HG03066 (cell line): ENCODE measurements at regions not wholly inside any gene's neighbourhood (a gene's known extent, or its start where the extent isn't known, plus 50 kb on each side); places are given as distances from the start of the nearest gene placed in this dataset.

Source experiments
- ATAC-seq: cut with Tn5 transposase; IDR thresholded peaks from one replicate; pipeline ENCODE4 v1.9.1; 2021; ENCODE audit warnings: low read depth; ENCODE audit not compliant: unreplicated experiment

DNA sequence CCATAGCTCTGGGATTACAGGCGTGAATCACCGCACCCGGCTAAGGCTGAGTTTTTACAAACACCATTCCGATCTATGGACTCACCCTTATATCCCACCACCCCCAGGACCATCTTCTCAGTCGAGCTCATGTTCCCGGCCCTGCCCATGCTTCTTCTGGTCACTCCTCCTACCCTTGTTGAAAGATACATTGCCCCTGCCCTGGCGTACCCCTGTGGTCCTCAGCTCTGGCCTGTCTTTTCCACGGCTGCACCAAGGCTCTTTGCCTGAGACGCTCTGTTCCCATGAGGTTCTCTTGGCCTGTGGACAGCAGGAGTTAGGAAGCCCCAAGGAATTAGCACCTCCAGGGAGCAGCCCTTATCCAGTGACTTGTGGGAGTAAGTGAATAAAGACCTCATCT is 379.4 kb upstream of the TNRC6C start:
- no peak for ATAC-seq

DNA sequence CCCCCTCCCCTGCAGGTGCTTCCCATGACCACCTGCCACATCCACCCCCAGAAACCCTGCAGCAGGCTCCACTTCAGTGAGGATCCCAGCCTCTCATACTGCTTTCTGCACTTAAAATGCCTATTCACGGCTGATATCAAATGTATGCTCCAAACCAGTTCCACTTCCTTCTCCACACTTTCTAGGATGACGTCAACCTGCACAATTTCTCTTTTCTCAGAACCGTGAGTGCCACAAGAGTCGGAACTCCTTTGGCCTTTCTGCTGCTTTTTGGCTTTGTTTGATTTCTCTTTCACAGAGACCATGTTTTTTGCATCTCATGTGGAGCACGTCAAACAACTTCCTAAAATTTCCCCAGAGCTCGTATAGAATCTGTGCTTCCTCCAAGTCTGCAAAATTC is 378.8 kb upstream of the TNRC6C start:
- ATAC-seq, result no peak

DNA sequence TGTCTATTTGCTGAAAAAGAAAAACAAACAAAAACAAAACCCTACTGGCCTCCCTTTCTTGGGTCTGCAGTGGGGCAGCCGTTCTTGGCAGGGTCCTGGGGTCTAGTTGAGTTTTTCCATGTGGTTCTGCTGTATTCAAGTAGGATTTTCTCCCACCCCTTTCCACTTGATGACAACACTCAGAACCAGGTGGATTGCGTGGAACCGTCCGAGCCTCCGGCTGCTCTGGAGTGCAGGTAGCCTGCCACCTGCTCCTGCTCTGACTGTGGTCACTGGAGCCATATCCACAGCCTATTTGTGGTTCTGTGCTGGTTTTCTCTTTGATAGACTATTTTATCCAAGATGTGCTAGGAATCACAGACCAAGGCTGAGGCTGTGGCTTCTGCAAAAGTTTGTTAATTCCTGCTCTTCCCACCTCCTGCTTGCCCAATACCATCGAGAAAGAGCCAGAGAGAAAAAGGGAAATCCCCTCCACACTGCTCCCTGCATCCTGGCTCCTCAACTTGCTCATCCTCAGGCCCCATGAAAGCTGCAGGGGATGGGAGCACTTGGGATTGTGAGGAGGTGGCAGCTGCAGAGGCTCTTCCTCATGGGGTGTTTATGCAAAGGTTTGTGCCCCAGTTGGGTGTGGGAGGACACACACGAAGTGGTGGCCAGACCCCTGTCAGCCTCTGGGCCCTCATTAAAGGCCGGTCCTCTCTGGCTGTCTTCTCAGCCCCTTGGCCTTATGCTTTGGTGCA is 377.8 kb upstream of the TNRC6C start:
- no peak for ATAC-seq

DNA sequence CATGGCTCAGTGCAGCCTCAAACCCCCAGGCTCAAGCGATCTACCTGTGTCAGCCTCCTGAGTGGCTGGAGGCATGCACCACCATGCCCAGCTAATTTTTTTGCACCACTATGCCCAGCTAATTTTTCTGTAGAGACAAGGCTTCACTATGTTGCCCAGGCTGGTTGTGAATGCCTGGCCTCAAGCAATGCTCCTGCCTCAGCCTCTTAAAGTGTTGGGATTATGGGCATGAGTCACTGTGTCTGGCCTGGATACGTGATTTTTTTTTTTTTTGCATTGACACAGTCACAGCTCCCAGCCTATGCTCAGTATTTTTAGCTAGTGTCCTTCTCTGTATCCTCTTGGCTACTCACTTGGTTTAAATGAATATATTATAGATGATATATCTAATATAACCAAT is 377.0 kb upstream of the TNRC6C start:
- no peak for ATAC-seq

DNA sequence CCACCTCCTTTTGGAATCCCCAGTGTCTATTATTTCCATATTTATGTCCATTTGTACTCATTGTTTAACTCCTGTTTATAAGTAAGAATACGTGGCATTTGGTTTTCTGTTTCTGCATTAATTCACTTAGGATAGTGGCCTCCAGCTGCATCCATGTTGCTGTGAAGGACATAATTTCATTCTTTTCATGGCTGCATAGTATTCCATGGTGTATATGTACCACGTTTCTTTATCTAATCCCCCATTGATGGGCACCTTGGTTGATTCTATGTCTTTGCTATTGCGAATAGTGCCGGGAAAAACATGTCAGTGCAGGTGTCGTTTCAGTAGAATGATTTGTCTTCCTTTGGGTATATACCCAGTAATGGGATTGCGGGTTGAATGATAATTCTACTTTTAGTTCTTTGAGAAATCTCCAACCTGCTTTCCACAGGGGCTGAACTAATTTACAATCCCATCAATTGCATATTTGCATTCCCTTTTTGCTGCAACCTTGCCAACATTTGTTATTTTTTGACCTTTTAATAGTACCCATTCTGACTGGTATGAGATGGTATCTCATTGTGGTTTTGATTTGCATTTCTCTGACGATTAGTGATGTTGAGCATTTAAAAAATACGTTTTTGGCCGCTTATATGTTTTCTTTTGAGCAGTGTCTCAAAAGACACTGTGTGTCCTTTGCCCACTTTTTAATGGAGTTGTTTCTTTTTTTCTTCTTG is 373.2 kb upstream of the TNRC6C start:
- no peak for ATAC-seq

DNA sequence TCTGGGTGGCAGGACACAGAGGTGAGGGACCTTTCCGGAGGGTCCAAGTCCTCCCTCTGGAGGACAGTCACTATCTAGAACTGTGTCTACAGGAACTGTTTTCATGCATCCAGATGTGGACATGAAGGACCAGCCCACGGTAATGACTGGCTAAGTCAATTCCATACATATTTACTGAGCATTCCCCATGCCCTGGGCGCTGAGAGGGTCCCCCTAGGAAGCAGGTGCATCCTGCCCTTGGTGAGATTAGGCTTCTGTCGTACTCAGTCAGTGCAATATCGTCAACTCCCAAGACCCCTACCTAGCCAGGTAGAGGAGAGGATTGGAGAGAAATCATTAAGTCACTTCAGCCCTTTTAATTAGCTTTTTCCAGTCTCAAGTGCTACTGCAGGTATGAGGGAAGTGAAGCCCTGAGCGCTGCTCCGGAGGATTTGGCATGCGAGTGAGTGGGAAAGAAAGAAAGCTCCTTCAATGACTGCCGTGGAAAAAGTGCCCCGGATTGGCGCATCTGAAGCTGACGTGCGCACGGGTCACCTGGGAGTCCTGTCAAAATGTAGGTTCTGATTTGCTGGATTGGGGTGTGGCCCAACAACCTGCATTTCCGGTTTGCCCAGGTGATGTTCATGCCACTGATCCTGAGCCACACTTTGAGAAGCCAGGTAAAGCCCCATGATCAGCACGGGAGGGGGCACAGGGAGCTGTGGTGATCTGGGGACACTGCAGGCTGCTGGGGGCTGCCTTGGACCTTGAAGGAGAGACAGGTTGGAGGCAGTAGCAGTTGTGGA is 367.4 kb upstream of the TNRC6C start:
- ATAC-seq, result no peak

DNA sequence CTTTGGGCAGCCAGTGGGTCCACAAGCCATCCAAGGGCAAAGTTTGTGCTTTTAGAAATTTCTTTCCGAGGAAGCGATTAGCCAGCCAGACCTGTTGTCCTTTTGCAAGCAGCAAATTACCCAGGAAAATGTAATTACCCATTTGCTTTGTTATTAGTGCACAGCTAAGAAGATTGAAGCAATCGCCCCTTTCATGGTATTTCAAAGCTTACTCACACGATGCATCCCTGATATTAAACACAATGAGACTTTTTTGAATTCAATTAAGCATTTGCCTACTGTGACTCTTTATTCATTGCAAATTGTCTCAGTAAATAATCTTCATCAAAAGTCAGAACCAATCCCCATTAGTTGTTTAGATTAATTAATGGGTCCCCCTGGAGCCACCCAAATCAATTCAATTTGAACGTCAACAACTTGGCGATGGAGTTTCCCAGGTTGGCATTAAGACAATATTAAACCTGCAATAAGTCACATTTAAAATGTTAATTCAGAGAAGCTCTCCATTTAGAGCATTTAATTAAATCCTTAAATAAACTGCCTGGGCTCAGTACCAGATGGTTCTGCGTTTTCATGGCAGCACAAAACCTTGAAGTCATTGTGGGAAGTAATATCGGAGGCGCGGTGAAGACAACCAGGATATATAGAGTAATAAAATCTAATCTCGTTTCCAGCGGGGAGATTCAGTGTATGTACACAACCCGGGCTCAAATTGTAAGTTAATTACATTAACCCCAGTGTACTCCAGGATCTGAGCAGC is 366.2 kb upstream of the TNRC6C start:
- ATAC-seq, result no peak

DNA sequence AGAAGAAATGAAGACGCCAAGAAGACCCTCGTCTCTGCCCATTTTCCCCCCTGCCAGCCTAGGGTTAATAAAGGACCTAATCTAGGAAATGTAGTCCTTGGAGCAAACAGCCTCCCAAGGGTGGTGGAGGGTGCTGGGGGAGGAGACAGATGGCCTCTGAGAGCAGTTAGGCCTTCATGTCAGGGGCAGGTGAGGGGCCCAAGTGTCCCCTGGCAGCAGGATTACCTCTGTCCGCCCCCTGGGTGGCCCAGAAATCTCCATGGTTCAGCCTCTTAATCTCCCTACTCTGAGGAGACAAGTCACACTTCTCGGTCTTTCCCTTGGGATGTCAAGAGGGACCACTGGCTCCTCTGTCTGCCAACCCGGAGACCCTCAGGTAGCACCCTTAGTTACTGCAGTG is 365.4 kb upstream of the TNRC6C start:
- no peak for ATAC-seq

DNA sequence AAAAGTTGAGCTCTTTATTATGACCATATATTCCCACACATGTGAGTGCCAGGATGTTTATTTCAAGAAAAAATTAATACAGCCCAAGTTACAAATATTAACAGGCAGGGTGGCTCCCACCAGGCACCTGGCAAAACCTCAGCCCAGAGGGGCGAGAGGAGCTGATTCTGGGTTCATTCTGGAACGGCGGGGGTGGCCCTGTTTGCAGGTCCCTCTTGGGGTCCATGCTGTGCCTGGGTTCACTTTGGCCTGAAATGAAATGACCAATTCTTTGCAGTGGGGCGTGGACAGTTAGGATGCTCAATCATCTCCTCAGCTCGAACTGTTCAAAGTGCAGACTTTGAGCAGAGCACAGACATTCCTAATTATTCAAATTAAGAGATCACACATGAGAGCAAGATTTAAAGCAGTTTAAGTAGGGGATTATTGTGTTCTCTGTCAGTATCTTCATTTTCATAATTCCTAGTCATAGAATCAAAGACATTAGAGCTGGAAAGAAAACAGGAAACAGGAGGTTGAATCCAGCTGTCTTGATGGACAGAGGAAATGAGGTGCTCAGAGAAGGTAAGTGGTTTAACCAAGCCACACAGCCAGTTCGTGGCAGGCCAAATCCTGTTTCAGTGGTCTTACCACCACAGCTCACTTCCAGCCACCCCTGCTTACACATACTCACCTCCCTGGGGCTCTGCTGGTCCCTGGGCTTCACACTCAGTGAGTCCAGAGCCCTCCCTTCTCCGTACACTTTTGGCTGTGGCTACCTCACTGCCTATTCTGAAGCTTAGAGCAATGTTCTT is 363.9 kb upstream of the TNRC6C start:
- no peak for ATAC-seq

DNA sequence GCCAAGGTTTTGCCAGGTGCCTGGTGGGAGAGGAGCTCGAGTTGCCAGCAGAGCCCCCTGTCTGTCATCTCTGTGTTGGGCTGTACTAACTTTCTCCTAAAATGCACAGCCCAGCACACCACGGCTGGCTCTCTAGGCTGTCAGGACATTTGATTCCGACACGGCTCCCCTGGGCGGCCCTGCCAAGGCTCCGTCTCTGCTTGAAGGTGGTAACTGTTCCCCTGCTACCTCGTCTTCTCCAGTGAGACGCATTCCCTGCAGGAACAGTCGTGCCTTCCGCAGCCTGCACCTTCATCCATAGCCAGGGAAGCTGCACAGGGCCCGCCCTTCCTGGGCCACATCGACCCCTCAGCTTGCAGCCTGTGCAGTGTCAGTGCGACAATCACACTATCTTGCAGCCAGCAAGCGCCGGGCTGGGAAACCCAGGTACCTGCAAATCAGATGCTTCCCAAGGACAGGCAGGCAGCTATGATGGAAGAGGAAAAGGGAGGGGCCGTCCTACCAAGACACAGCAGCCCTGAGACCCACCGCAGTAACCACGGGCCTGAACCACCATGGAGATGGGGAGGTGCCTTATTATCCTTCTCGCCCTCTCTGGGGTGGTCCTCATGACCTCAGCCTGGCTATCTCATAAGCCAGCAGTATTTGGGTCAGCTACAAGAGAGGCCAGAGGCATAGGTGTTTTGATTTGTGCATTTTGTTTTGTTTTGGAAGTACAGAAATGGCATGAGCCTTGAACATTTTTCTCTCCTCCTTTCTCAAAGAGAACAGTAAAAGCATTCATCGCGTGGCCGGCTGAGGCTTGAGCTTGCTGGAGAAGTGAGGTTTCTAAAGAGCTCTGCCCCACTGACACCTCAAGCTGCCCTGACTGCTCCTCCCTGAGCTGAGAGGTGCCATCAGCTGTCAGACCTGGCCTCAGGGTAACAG is 361.7 kb upstream of the TNRC6C start:
- no peak for ATAC-seq

DNA sequence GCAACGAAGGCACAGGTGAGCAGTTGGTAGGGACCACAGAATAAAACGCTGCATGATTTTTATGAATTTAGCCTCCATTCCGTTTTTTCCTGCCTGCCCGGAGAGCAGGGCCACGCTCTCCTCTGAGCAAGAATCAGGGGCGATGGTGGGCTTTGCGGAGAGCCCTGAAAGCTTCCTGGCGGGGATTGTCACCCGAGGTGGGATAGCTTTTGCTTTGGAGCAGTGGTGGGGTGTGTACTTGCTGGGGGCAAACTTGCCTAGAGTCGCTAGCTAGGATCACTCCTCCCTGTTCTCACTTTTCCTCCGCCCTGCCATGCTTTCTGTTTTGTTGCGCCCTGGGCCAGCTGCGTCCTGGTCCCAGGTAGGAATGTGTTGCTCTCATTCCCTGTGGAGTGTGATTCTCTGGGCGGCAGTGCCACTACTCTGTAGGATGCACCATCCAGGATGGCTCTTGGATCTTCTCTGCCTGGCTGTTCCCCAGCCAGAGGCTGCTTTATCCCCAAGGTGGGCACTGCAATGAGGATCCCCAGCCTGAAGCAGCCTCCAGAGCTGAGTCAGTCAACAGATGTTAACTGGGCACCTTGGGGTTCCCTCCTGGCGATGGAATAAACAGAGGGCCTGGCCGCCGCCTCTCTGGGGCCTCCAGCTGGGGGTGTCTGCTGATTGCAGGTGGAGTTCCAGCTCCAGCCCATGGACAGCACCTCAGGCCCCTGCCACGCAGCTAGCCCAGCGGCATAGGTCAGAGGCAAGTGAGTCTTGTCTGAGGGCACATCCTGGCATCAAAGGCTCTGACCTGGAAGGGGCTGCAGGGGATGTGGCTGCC is 360.9 kb upstream of the TNRC6C start:
- ATAC-seq, result no peak

DNA sequence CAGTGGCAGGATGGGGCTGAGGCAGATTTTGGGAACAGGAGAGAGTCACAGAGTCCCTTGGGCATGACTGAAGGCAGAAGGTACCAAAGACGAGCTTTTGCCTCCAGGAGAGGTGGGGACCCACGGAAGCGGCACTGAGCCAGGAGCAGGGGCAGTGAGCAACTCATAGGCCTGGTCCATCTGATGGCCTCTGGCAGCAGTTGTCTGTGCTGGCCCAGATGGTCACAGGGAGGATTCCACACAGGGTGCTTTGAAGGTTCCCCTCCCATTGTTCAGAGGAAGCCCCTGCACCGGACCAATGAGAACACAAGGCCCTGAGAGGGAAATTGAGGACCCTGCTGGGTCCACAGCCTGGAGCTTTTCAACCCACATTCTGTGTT is 360.3 kb upstream of the TNRC6C start:
- no peak for ATAC-seq

DNA sequence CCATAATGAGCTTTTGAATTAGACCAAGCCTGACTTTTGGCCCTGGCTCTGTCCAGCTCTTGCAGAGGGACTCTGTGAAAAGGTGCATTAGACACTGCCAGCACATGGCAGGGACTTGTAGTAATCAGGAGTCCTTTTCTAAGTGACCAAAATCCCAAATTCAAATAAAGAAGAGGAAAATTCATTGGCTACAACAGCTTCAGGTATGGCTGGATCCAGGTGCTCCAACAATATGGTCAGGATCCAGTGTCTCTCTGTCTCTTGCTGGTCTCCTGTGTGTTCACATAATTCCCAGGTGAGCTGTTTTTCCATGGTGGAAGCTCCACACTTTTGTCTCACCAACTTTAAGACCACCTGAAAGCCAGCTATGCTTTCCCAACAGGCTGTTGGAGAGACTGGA is 358.8 kb upstream of the TNRC6C start:
- no peak for ATAC-seq

DNA sequence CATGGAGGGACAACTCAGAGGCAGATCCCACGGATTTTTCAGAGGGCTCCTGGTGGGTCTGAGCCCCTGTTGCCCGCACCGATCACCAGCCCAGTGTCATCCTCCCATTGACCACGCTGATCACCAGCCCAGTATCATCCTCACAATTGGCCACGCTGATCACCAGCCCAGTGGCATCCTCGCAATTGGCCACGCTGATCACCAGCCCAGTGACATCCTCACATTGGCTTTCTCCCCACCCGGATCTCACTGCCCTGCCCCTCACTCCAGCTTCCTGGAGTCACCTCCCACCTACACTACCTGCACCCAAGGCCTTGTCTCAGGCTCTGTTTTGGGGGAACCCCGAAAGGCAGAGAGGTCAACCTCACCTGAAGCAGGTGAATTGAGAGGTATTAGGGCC is 358.2 kb upstream of the TNRC6C start:
- no peak for ATAC-seq

DNA sequence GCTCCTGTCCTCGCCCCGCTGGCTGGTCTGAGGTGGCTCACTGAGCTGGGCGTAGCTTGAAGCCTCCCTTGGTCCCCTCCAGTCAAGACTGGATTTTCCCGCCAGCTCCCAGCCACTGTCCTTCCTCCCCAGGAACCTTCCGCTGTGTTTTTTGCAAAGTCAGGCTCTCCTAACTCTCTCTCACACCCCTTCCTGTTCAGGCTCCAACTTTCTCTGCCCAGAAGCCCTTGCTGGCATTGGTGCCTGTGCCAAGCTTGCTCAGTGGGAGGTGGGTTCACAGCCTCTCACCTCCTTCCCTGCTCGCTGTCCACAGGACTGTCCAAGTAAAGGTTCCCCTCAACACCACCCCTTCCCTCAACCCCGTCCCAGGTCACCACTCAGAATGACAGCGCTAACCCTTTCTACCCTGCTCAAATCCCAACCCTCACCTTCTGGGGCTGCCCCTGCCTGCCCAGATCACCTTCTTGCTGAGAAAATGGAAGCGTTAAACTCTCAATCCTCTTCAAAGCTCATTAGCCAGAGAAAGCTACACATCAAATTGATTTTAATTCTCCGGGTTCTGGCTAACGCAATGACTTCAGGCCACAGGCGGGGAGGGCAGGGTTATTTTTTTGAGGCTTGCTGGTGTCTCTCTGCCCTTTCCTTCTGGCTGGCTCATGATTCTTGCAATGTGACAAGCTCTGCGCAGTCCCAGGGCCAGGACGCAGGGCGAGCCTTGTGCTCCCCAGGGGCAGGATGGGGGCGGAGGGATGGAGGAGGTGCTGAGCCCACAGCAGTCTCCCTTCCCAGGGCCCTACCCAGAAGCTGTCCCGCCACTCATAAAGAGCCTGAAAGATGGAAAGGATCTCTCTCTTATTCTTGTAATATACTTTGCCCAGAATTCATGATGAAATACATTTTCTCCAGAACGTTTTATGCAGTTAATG is 357.2 kb upstream of the TNRC6C start:
- no peak for ATAC-seq

DNA sequence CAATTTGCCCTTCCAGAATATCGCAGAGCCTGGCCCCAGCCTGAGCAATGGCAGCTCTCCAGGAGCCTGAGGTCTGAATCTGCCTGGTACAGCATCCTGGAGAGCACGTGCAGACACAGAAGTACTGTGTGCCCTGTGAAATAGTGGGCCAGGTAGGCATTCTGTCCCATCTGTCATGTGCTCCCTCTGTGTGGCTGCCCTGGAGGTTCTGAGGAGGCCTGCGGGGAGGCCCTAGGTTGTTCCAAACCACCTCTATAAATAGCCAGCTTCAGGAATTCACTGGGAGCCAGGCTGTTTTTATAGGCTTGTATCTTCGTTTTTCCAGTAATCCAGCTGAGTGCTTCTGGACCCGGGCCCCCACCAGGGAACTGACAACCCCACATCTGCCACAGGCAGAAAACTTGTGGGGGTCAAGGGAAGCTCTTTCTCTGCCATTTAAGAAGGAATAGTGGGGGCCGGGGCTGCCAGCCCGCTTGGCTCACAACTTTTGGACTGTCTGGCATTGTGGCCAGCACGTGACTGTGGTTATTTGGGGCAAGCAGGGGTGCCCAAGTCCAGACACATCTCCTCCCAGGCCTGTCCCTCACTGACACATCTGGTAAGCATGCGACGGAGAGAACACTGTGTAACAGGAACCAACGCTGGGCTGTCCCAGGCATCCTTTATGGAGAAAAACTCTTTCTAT is 356.3 kb upstream of the TNRC6C start:
- no peak for ATAC-seq
